ENCODE measurements at regions not wholly inside any gene's neighbourhood (a gene's known extent, or its start where the extent isn't known, plus 50 kb on each side); places are given as distances from the start of the nearest gene placed in this dataset.

- no peak overlapping the region for H3K4me3 Mint-ChIP-seq
- no peaks in the 10 kb centered on the region for H3K4me1 Mint-ChIP-seq (ENCODE audit: low read depth)
- no peaks in the 10 kb centered on the region for H3K36me3 Mint-ChIP-seq (ENCODE audit: low read depth)
- Histone ChIP-seq H3K9me3 (ENCODE audit: control insufficient read depth in 1 of 2, insufficient read depth in 1 of 2, low read length in 2 of 2) (no peaks in the 10 kb centered on the region), H3K36me3 (ENCODE audit: insufficient read depth, low read length) (no peaks in the 10 kb centered on the region), H3K4me3 (ENCODE audit: low read length) (no peak overlapping the region), H3K27ac (ENCODE audit: low read depth in 1 of 2, low read length in 2 of 2) (no peak overlapping the region), H3K27me3 (ENCODE audit: control insufficient read depth in 1 of 2, insufficient read depth in 2 of 2, low read length in 2 of 2) (no peaks in the 10 kb centered on the region), H3K4me1 (ENCODE audit: insufficient read depth, low read length) (no peaks in the 10 kb centered on the region)
- ChIA-PET CTCF (no interaction called here), POLR2A (no interaction called here)
- H3K27ac Mint-ChIP-seq, result no peak overlapping the region
- TF ChIP-seq CTCF (IDR thresholded peaks at IDR 0.05), result no peak
- ATAC-seq (ENCODE audit: poor library complexity) (no peak), DNase-seq (no peak)
- intact Hi-C loops (cut with DNase I, micrococcal nuclease), result no loop called here
- no peaks in the 10 kb centered on the region for H3K9me3 Mint-ChIP-seq
- H3K27me3 Mint-ChIP-seq, result no peaks in the 10 kb centered on the region
These were observed 159.5 kb downstream of the POU4F1 start for GRCh38 chr13:78443839-78444238.

- Mint-ChIP-seq H3K27ac (no peak overlapping the region), H3K36me3 (ENCODE audit: low read depth) (no peaks in the 10 kb centered on the region), H3K4me3 (no peak overlapping the region), H3K4me1 (ENCODE audit: low read depth) (no peaks in the 10 kb centered on the region), H3K9me3 (no peaks in the 10 kb centered on the region), H3K27me3 (peaks cover 5% of the 10 kb centered on the region)
- DNase-seq, result no peak
- no peak for TF ChIP-seq CTCF (IDR thresholded peaks at IDR 0.05)
- no peak for ATAC-seq (ENCODE audit: poor library complexity)
- intact Hi-C loops (cut with DNase I, micrococcal nuclease), result no loop called here
- Histone ChIP-seq H3K36me3 (ENCODE audit: insufficient read depth, low read length) (no peaks in the 10 kb centered on the region), H3K9me3 (ENCODE audit: control insufficient read depth in 1 of 2, insufficient read depth in 1 of 2, low read length in 2 of 2) (no peaks in the 10 kb centered on the region), H3K27me3 (ENCODE audit: control insufficient read depth in 1 of 2, insufficient read depth in 2 of 2, low read length in 2 of 2) (no peaks in the 10 kb centered on the region), H3K4me1 (ENCODE audit: insufficient read depth, low read length) (no peaks in the 10 kb centered on the region), H3K4me3 (ENCODE audit: low read length) (no peak overlapping the region), H3K27ac (ENCODE audit: low read depth in 1 of 2, low read length in 2 of 2) (no peak overlapping the region)
- ChIA-PET CTCF (no interaction called here), POLR2A (no interaction called here)
These were observed 165.6 kb downstream of the POU4F1 start for GRCh38 chr13:78437781-78438180.

- no peak for TF ChIP-seq CTCF (IDR thresholded peaks at IDR 0.05)
- Histone ChIP-seq H3K36me3 (ENCODE audit: insufficient read depth, low read length) (no peaks in the 10 kb centered on the region), H3K27ac (ENCODE audit: low read depth in 1 of 2, low read length in 2 of 2) (no peak overlapping the region), H3K9me3 (ENCODE audit: control insufficient read depth in 1 of 2, insufficient read depth in 1 of 2, low read length in 2 of 2) (no peaks in the 10 kb centered on the region), H3K4me3 (ENCODE audit: low read length) (no peak overlapping the region), H3K4me1 (ENCODE audit: insufficient read depth, low read length) (no peaks in the 10 kb centered on the region), H3K27me3 (ENCODE audit: control insufficient read depth in 1 of 2, insufficient read depth in 2 of 2, low read length in 2 of 2) (no peaks in the 10 kb centered on the region)
- ChIA-PET CTCF (interaction anchor here (1.3 kb wide), 1 partner anchor 9 kb away, joined by 3 read pairs; no protein-coding TSS in a partner anchor), POLR2A (interaction anchor here (0.6 kb wide), 1 partner anchor 88 kb away, joined by 4 read pairs; no protein-coding TSS in a partner anchor)
- Mint-ChIP-seq H3K36me3 (ENCODE audit: low read depth) (no peaks in the 10 kb centered on the region), H3K27ac (no peak overlapping the region), H3K4me1 (ENCODE audit: low read depth) (no peaks in the 10 kb centered on the region), H3K4me3 (no peak overlapping the region), H3K9me3 (no peaks in the 10 kb centered on the region), H3K27me3 (peaks cover 13% of the 10 kb centered on the region)
- intact Hi-C loops (cut with DNase I, micrococcal nuclease), result no loop called here
- DNase-seq (no peak), ATAC-seq (ENCODE audit: poor library complexity) (no peak)
These were observed 167.0 kb downstream of the POU4F1 start for GRCh38 chr13:78436311-78436710.

All from CD4-positive, alpha-beta T cell (primary cell).